Spleen (tissue), 11 donors: ENCODE measurements at regions not wholly inside any gene's neighbourhood (a gene's known extent, or its start where the extent isn't known, plus 50 kb on each side); places are given as distances from the start of the nearest gene placed in this dataset.

Source experiments
- DNase-seq: peaks from one replicate; pipeline ENCODE4 v3.0.0-alpha.2; 2020
- H3K27ac ChIP-seq, 8 donors: fragments of 200-600 bp; sonication (generic) in 7 of 8; 1 replicate in 4 of 8; 2 replicates in 4 of 8; pipeline versions ENCODE4 v1.5.0 to v1.8.0; 2016 to 2021; ENCODE audit warnings: inconsistent platforms in 4 of 8, mild to moderate bottlenecking in 4 of 8, moderate library complexity in 1 of 8
- H3K27me3 ChIP-seq, 7 donors: fragments of 200-600 bp; sonication (generic) in 6 of 7; replicated peaks in 1 of 7; 1 replicate in 4 of 7; 2 replicates in 3 of 7; pipeline versions ENCODE4 v1.5.0 to v1.8.0; 2016 to 2021; ENCODE audit warnings: inconsistent platforms in 3 of 7, mild to moderate bottlenecking in 1 of 7
- H3K36me3 ChIP-seq, 6 donors: fragments of 200-600 bp; sonication (generic) in 5 of 6; 1 replicate in 4 of 6; 2 replicates in 2 of 6; pipeline versions ENCODE4 v1.5.0 to v1.8.0; 2016 to 2021; ENCODE audit warnings: inconsistent platforms in 2 of 6
- H3K4me1 ChIP-seq, 6 donors: fragments of 200-600 bp; sonication (generic) in 5 of 6; 1 replicate in 3 of 6; 2 replicates in 3 of 6; pipeline versions ENCODE4 v1.5.0 to v1.8.0; 2016 to 2021; ENCODE audit warnings: inconsistent platforms in 3 of 6
- H3K4me3 ChIP-seq, 8 donors: fragments of 200-600 bp; sonication (generic) in 7 of 8; 1 replicate in 4 of 8; 2 replicates in 4 of 8; pipeline versions ENCODE4 v1.5.0 to v1.8.0; 2016 to 2021; ENCODE audit warnings: inconsistent platforms in 4 of 8, mild to moderate bottlenecking in 4 of 8, moderate library complexity in 2 of 8
- H3K9me3 ChIP-seq, 8 donors: fragments of 200-600 bp; sonication (generic) in 7 of 8; 1 replicate in 4 of 8; 2 replicates in 4 of 8; pipeline versions ENCODE4 v1.5.0 to v1.8.0; 2016 to 2021; ENCODE audit warnings: inconsistent platforms in 4 of 8
- POLR2A ChIP-seq, 3 donors: fragments of 450-650 bp; IDR thresholded peaks; one replicate each; pipeline ENCODE4 v1.5.1; 2017; ENCODE audit warnings: antibody characterized with exemption in 3 of 3, mild to moderate bottlenecking in 1 of 3
- POLR2AphosphoS5 ChIP-seq, 3 donors: sonication (generic); formaldehyde crosslinking; IDR thresholded peaks; one replicate each; pipeline ENCODE4 v1.5.1; 2017; ENCODE audit warnings: antibody characterized with exemption in 3 of 3
- WGBS, 5 donors: extraction: QIAGEN DNeasy Blood & Tissue Kit in 3 of 5; methylation state at CpG; one replicate each; pipeline versions ENCODE4 v1.1.5 to v1.1.7; 2013 to 2018; 5-methylcytosine and 5-hydroxymethylcytosine counted together
- intact Hi-C: fragments of 100-400 bp; cut with DNase I; formaldehyde crosslinking; loops from one replicate; pipeline ENCODE4 v1.15.0; 2023; ENCODE audit warnings: low total_unique reads
- TF ChIP-seq, protein P1 (sequence below), 11 experiments: fragments of 200-600 bp in 7 of 11; fragments of 450-650 bp in 4 of 11; sonication (generic) in 4 of 11; IDR thresholded peaks in 8 of 11; conservative IDR thresholded peaks in 3 of 11; 1 replicate in 7 of 11; 2 replicates in 4 of 11; pipeline versions ENCODE4 v1.4.0 to v1.8.0; 2016 to 2021; ENCODE audit warnings: antibody characterized with exemption in 11 of 11, inconsistent platforms in 4 of 11, mild to moderate bottlenecking in 1 of 11
- donor health status: healthy with polysubstance abuse.
- donor health status: DM: no; HTN: no; CAD: no; lungs with moderate emphysema.
- donor health status: DM: no; HTN: no; CAD: no.
- donor health status: Bipolar disorder and iron deficiency.
- donor health status: healthy.
- donor health status: DM: no; HTN: no; CAD: no.
- donor health status: DM: yes; HTN: yes; CAD: no.

DNA sequence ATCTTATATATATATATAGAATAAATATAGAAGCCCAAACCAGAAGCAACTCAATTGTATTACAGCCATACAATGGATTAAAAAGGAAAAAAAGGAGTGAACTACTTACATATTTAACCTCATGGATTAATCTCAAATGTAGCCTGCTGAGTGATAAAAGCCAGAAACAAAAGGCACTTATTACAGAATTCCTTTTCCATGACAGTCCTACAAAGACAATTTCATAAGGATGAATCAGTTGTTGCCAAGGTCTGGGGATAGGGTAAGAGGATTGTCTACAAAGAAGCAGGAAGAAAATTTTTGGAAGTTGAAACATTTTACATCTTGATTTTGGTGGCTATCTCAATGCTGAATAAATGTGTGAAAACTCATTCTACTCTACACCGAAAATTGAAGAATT, 103.9 kb upstream of the DCC start:
- no peak overlapping the region for H3K27ac ChIP-seq
- H3K27me3 ChIP-seq = no peaks in the 10 kb centered on the region
- no peaks in the 10 kb centered on the region for H3K36me3 ChIP-seq
- intact Hi-C loops = no loop called here
- 40 to 90% (median 85%) methylated on average over 1 of the region's 1 CpG for WGBS, 5 donors
- H3K4me3 ChIP-seq = no peak overlapping the region
- TF ChIP-seq POLR2AphosphoS5 (IDR thresholded peaks at IDR 0.05) (no peak), POLR2A (IDR thresholded peaks at IDR 0.05) (no peak)
- TF ChIP-seq, protein P1, sequence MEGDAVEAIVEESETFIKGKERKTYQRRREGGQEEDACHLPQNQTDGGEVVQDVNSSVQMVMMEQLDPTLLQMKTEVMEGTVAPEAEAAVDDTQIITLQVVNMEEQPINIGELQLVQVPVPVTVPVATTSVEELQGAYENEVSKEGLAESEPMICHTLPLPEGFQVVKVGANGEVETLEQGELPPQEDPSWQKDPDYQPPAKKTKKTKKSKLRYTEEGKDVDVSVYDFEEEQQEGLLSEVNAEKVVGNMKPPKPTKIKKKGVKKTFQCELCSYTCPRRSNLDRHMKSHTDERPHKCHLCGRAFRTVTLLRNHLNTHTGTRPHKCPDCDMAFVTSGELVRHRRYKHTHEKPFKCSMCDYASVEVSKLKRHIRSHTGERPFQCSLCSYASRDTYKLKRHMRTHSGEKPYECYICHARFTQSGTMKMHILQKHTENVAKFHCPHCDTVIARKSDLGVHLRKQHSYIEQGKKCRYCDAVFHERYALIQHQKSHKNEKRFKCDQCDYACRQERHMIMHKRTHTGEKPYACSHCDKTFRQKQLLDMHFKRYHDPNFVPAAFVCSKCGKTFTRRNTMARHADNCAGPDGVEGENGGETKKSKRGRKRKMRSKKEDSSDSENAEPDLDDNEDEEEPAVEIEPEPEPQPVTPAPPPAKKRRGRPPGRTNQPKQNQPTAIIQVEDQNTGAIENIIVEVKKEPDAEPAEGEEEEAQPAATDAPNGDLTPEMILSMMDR (IDR thresholded peaks at IDR 0.05 in 8 of 11, conservative IDR thresholded peaks at IDR 0.05 in 3 of 11) = no peak
- DNase-seq = no peak
- no peaks in the 10 kb centered on the region for H3K9me3 ChIP-seq
- H3K4me1 ChIP-seq = no peaks in the 10 kb centered on the region

DNA sequence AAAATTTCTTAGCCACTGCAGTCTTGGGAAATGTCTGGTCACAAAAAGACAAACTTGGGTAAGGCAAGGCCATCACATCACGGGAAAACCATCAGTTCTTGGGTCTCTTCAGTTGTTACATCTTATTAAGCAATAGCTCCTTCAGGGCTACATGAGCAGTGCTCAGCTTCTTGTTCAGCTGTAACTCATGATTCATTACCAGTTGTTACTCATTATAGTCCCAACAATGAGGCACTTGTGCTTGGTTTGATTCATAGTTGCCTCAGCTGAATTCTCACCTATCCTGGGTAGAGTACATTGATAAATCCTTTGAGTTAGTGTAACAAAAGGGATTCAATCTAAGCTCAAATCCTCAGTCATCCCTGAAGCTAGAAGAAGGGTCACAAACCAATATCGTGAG, 102.4 kb upstream of the DCC start:
- no peaks in the 10 kb centered on the region for H3K27me3 ChIP-seq
- intact Hi-C loops = no loop called here
- H3K36me3 ChIP-seq = no peaks in the 10 kb centered on the region
- no peak for DNase-seq
- TF ChIP-seq, protein P1 (IDR thresholded peaks at IDR 0.05 in 8 of 11, conservative IDR thresholded peaks at IDR 0.05 in 3 of 11) = no peak
- TF ChIP-seq POLR2A (IDR thresholded peaks at IDR 0.05) (no peak), POLR2AphosphoS5 (IDR thresholded peaks at IDR 0.05) (no peak)
- no peaks in the 10 kb centered on the region for H3K9me3 ChIP-seq
- no peak overlapping the region for H3K27ac ChIP-seq
- no peaks in the 10 kb centered on the region for H3K4me1 ChIP-seq
- H3K4me3 ChIP-seq = no peak overlapping the region
- whole genome bisulfite sequencing, 5 donors = 70 to 88% (median 75%) methylated on average over 2 of the region's 2 CpGs

DNA sequence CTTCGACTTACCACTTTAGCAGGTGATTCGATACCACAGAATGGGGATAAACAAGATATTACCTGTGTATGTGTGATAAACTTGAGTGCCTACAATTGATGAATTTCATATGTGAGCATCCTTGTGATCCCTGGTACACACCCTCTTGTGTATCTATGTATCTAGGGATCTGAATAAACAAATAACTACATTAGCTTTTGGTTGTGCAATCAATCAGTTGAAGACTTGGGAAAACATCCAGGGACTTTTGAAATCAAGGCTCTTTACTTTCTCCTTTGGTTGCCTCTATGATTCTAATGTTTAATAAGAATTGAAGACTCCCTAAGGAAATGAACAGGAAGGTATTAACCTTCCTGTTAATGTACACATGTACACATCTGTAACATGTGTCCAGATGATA, 97.3 kb upstream of the DCC start:
- Histone ChIP-seq H3K9me3 (peaks cover 0 to 16% (median 12%) of the 10 kb centered on the region in 8 donors), H3K4me3 (no peak overlapping the region), H3K36me3 (no peaks in the 10 kb centered on the region), H3K27ac (no peak overlapping the region), H3K4me1 (no peaks in the 10 kb centered on the region), H3K27me3 (no peaks in the 10 kb centered on the region)
- 70 to 93% (median 85%) methylated on average over 2 of the region's 2 CpGs for WGBS, 5 donors
- DNase-seq = no peak
- TF ChIP-seq POLR2AphosphoS5 (IDR thresholded peaks at IDR 0.05) = no peak
- no peak for TF ChIP-seq POLR2A (IDR thresholded peaks at IDR 0.05)
- TF ChIP-seq, protein P1 (IDR thresholded peaks at IDR 0.05 in 8 of 11, conservative IDR thresholded peaks at IDR 0.05 in 3 of 11) = no peak
- intact Hi-C loops = no loop called here

DNA sequence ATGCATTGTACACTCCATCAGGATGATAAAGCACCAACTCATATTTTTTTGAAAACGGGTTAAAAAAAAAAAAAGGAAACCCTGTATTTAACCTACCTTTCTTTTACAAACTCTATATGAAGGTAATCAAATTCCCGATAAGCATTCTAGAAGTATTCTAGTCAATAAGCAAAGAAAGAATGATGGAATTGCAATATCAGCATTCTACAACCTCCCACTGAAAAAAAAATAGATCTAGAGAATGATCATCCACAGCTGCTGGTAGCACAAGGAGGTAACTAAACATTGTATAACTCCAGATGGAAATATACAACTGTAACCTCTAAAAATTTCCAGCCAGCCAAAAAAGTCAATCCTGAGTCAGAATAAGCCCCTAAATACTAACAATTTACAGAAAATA, 95.3 kb upstream of the DCC start:
- TF ChIP-seq POLR2A (IDR thresholded peaks at IDR 0.05) = no peak
- TF ChIP-seq POLR2AphosphoS5 (IDR thresholded peaks at IDR 0.05) = no peak
- TF ChIP-seq, protein P1 (IDR thresholded peaks at IDR 0.05 in 8 of 11, conservative IDR thresholded peaks at IDR 0.05 in 3 of 11) = no peak
- H3K9me3 ChIP-seq = peaks cover 0 to 24% (median 16%) of the 10 kb centered on the region in 8 donors
- intact Hi-C loops = no loop called here
- no peaks in the 10 kb centered on the region for H3K36me3 ChIP-seq
- WGBS, 5 donors = 77 to 93% (median 88%) methylated on average over 2 of the region's 2 CpGs
- no peak overlapping the region for H3K27ac ChIP-seq
- H3K4me3 ChIP-seq = no peak overlapping the region
- DNase-seq = no peak
- H3K27me3 ChIP-seq = no peaks in the 10 kb centered on the region
- no peaks in the 10 kb centered on the region for H3K4me1 ChIP-seq
